AG04449 (cell line): ENCODE measurements at regions not wholly inside any gene's neighbourhood (a gene's known extent, or its start where the extent isn't known, plus 50 kb on each side); places are given as distances from the start of the nearest gene placed in this dataset.

Source experiments
- CTCF ChIA-PET: fragments of 350-600 bp; formaldehyde crosslinking; extraction: SDS; loops from one replicate; lab custom pipeline; 2021; ENCODE audit warnings: antibody characterized with exemption; lab: Yijun Ruan, JAX
- POLR2A ChIA-PET: fragments of 400-600, 350-600 bp; formaldehyde crosslinking; extraction: SDS; loops from one replicate; lab custom pipeline; 2020; ENCODE audit warnings: antibody characterized with exemption, inconsistent platforms; lab: Yijun Ruan, JAX
- DNase-seq: peaks from one replicate; pipeline ENCODE4 v3.0.0-alpha.2; 2010; ENCODE audit warnings: low read depth, low spot score
- H3K4me3 ChIP-seq: 2 replicates; pipeline ENCODE4 v1.5.1; 2011; ENCODE audit warnings: low read depth, mild to moderate bottlenecking, control low read depth, low read length
- CTCF ChIP-seq: IDR thresholded peaks from one replicate; pipeline ENCODE4 v1.5.1; 2011; ENCODE audit warnings: mild to moderate bottlenecking, moderate library complexity, low read length, control low read depth, inconsistent platforms; ENCODE audit not compliant: insufficient read depth; ENCODE audit errors: missing control alignments

DNA sequence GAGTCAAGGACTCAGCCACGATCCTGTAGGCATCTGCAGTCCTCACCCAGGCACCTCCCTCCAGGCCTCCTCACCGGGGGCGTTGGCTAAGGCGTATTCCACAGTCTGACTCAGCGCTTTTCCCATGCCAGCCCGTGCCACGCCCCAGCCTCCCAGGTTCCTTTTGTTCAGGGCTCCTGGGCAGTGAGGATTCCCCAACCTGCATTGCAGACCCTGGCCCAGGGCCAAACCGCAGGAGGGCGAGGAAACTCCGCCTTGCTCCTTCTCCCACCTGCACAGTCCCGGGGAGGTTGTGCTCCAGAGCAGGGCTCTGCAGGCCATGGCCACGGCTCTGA, 202.8 kb upstream of the CST7 start:
- POLR2A ChIA-PET, result no interaction called here
- H3K4me3 ChIP-seq, result no peak overlapping the region
- TF ChIP-seq CTCF, result no peak
- DNase-seq, result no peak
- CTCF ChIA-PET, result no interaction called here

DNA sequence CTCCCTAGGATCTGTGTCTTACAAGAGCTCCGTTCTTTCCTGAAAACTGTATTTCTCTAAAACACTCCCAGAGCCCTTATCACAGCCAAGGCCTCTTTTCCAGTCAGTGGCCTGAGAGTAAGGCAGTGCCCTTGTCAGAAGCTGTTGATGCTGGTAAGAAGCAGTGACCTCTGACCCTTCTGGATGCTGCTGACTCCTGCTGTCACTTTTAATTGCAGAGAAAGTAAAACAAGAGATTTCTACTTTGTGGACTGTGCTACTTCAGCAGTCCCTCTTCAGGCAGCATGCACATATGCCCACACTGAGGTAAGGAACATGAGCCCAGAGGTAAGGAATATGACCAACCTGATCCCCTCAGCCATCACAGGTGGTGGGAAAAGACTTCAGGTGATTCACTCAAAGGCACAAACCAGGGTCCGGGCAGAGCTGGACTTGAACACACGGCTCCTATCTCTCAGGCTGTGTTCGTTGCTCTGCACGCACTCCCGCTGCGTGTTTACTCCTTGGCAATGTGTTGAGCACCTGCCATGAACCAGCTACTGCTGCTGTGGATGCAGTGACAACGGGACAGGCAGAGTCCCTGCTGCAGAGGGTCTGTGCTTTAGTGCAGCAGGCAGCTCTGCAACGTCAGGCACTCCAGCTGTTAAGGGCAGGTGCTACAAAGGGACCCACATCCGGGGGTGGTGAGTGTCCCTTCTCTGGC, 201.9 kb upstream of the CST7 start:
- H3K4me3 ChIP-seq, result no peak overlapping the region
- no peak for DNase-seq
- CTCF ChIA-PET, result no interaction called here
- POLR2A ChIA-PET, result no interaction called here
- no peak for TF ChIP-seq CTCF

DNA sequence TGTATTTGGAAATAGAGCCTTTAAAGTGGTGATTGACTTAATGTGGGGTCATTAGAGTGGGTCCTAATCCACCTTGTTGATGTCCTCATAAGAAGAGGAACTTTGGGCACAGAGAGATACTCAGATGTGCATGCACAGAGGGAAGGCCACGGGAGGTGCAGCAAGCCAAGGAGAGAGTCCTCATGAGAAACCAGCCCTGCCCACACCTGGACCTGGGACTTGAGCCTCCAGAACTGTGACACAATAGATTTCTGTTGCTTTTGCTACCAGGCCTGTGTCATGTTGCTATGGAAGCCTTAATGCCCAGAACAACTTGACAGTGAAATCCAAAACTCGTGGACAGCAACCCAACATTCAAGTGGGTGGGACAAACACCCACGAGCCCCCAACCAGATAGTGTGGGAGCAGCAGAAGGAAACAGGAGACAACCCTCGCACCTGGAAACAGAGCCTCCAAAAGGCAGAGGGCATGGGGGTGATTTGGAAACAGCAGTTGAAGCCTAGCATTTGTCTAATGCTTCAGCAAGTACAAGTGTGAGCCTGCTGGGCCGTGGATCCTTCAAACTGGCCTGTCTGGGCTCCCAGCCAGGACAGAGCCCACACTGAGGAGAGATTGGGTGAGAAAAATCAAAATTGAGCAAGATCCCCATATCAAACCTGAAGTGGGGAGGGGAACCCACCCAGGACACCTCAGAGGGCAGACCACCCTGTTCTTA, 201.0 kb upstream of the CST7 start:
- POLR2A ChIA-PET, result no interaction called here

GRCh38 chr20:24751551-24751950, 197.5 kb upstream of the CST7 start:
- no peak overlapping the region for H3K4me3 ChIP-seq
- CTCF ChIA-PET, result no interaction called here
- POLR2A ChIA-PET, result no interaction called here
- no peak for TF ChIP-seq CTCF
- no peak for DNase-seq

More for the DNA sequence above, 201.0 kb upstream of the CST7 start:
- no peak for DNase-seq
- no peak for TF ChIP-seq CTCF
- CTCF ChIA-PET, result no interaction called here
- H3K4me3 ChIP-seq, result no peak overlapping the region

DNA sequence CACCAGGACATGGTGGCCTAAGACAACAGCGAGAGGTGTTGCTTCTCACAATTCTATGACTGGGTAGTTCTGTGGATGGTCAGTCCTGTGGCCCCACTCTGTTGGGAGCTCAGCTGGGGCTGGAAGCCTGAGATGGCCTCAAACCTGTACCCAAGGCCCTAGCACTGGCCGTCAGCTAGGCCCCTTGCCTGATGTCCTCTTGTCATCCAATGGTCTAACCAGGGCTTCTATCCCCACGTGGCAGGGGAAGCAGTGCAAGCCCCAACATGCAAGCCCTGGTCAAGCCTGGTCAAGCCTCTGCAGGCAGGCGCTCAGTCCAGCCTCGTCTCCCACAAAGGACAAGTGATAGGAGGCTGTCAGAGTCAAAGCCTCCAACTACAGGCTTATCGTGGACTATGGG, 196.5 kb upstream of the CST7 start:
- no peak for DNase-seq
- H3K4me3 ChIP-seq, result no peak overlapping the region
- CTCF ChIA-PET, result no interaction called here
- POLR2A ChIA-PET, result no interaction called here
- no peak for TF ChIP-seq CTCF

GRCh38 chr20:24753130-24753529, 195.9 kb upstream of the CST7 start:
- CTCF ChIA-PET, result no interaction called here
- no peak for DNase-seq
- POLR2A ChIA-PET, result no interaction called here
- TF ChIP-seq CTCF, result no peak
- H3K4me3 ChIP-seq, result no peak overlapping the region
